ENCODE measurements at regions not wholly inside any gene's neighbourhood (a gene's known extent, or its start where the extent isn't known, plus 50 kb on each side); places are given as distances from the start of the nearest gene placed in this dataset.

DNA sequence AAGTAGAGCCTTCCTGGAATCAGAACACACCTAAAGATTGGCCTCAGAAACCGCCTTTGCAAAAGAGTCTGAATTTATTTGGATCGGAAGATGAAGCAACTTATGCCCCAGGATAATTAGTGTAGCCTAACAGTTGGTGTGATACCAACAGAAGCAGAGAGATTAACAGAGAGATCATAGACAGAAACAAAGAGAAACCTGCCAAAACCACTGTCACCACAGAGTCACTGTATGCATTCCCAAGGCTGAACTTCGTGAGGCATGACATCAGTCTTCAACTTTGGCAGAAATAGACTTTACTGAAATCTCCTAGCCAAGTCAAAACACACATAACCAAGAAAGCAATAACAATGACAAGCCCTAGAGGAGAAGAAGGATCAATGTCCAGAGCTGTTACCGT is 361.8 kb downstream of the ELAVL2 start:
- no peak for DNase-seq

DNA sequence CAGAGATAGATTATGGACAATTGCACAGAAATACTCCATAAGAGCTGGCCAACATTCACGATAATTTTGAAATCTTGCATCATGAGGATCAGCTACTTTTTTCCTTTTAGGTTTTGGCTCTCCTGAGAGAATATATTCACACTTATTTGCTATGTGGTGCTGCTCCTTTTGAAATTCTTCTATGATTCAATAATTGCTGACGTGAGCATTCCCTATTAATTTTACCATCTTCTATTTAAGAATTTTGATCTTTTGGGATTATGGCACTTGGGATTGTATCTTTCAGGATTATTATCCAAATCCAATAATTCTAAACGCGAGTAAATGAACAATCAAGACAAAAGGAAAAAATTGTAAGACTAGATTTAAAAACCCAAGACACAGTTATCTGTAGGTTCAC is 358.8 kb downstream of the ELAVL2 start:
- no peak for DNase-seq

DNA sequence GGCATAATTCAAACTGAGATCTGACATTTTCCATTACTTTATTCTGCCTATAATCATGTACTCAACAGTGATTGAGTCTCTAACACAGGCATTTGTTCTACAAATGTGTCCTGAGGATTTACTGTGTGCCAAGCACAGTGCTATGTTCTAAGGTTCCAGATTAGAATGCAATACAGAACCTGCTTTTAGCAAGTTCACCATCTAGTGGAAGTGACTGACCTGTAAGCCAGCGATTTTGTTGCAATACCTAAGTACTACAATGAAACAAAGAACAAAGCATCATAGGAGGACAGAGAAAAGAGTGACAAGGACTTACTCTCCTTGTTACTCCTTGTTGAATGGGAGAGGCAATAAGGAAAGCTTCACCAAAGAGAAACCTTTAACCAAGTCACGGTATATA is 348.1 kb downstream of the ELAVL2 start:
- DNase-seq = no peak

GRCh38 chr9:23483566-23483965 is 342.5 kb downstream of the ELAVL2 start:
- DNase-seq = no peak

- DNase-seq = peak; percentile 3 to 61 (median 49)
Measured at GRCh38 chr9:23492126-23493002, 333.7 kb downstream of the ELAVL2 start.

- DNase-seq = no peak
Measured at GRCh38 chr9:23493219-23493618, 332.8 kb downstream of the ELAVL2 start.

DNA sequence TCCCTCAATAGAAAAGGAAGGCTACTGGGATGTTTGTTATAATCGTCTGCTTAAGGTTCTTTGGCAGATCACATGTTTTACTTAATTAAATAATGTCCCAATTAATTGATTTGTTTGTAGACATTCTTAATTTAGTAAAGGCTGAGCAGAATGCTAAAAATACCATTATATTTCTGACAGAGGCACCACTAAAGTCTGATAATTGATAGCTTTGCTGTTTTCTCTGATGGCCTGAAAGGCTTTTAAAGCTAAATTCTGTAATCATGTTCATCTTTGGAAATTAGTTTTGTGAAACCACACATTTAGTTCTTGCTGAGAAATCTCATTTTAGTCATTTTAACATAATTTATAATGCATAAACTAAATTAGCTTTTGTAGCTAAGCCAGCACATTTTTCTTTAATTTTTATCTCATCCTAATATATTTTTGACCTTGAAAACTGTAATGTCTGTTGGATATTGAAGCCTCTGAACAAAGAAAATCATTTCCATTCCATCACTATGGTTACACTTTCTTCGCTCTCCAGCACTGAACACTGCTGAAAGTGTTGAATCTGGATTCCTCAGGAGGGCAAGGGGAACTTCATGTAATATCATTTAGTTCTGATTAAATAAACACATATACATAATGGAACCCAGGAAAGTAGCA is 329.4 kb downstream of the ELAVL2 start:
- DNase-seq = no peak

- DNase-seq = no peak
Measured at GRCh38 chr9:23497137-23497504, 328.9 kb downstream of the ELAVL2 start.

GRCh38 chr9:23502004-23502403 is 324.0 kb downstream of the ELAVL2 start:
- DNase-seq = no peak

DNA sequence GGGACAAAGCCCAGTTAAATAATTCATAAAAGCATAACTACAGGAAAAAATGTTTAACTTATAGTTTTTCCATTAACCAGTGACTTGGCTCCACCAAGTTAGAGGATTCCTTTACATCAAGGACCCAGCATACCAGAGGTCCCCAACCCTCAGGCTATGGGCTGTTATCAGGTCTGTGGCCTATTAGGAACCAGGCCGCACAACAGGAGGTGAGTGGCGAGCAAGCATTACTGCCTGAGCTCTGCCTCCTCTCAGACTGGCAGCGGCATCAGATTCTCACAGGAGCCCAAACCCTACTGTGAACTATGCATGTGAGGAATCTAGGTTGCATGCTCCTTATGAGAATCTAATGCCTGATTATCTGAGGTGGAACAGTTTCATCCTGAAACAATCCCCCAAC is 303.1 kb downstream of the ELAVL2 start:
- DNase-seq = no peak

DNA sequence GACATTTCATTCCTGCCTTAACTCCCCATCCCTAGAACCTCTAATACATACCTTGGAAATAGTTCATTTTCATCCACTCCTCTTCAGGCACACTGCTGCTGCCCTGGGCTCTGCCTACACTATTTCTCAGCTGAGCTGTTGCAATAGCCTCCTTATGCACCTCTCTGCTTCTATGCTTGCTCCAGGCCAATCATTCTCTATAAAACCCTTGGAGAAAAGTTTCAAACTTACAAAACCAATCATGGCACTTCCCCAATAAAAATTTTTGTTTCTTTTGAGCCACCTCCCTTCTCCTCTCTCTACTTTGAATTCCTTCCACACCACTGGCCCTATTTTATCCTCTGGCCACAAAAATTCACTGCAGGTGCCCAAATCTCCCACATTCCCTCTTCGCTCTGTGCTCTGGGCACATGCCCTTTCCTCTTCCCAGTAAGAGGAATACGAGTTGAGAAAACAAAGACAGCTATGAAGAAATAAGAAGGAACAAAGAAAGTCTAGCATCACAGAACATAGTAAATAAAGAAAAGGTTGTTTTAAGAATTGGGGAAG is 301.4 kb downstream of the ELAVL2 start:
- no peak for DNase-seq

DNA sequence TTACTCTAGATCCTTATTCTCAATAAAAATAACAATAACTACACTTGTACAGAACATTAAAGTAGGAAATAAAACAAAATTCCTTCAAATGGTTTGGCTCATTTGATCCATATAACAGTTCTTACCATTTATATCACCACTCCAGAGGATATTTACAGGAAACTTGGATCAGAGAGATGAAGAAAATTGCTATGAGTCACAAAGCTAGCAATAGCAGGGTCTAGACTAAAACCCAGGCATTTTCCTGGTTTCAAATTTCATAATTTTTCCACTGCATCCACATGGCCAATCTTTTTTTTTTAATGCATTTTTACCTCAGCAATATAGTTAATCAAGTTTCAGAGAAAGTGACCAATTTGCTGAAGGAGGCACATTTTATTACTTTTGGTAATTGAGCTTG is 299.2 kb downstream of the ELAVL2 start:
- no peak for DNase-seq

- DNase-seq = no peak
Measured at GRCh38 chr9:23532282-23532681, 293.8 kb downstream of the ELAVL2 start.

DNA sequence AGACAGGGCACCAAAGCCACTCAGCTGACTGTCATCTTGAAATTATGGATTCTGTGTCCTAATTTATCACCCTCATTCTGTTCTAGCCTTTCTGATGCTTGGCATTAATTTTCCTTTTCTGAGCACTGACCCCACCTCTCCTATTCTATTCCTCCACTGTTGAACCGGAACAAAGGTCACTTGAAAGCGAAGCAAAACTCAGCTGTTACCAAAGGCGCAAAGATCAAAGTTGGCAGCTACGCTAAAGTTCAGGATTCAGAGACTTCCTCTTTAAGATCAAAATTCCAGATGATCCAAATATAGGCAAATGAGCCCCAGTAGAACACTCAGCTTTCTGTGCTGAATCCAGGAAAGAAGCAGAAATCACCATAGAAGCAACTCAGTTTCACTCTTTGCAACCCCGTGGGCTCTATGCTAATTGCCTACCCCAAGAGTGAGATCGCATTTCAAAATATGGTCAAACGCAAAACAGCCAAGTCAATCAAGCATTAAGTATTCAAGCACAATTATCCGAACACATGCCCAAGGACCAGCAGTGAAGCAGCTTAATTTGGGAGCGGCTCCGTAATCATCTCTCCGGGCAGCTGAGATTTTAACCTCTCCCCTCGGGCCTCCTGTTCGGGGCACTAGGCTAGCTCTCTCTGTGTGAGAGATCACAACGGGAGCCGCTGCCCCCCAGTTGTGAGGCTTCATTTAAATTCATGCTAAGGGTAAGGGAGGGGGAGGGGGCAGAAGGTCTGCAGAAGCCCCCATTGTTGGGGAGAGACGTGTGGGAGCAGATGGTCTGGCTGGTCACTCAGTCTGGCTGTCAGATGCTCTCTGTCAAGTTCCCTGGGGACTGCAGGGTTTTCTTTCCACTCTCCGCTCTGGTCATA is 288.6 kb downstream of the ELAVL2 start:
- DNase-seq = peak in 2 of 3 experiments; percentile 37 to 62

DNA sequence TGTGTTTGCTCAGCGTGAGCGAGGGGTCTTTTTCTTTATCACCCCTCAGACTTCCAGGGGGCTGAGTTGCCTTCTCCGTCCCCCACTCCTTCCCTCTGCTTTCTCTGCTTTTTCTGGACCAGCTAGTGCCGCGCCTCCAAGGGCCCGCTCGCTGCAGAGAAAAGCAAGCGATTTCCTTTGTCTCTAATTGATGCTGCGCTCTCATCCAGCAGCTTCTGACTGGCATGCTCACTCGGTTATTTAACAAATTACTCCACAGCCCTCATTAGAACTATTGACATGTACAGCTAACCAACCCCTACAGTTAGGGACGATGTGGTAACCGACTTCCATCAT is 288.0 kb downstream of the ELAVL2 start:
- peak in 2 of 3 experiments; percentile 37 to 62 for DNase-seq

- DNase-seq = no peak
Measured at GRCh38 chr9:23538461-23539003, 287.5 kb downstream of the ELAVL2 start.

- DNase-seq = no peak
Measured at GRCh38 chr9:23539311-23539710, 286.7 kb downstream of the ELAVL2 start.

GRCh38 chr9:23541976-23542375 is 284.1 kb downstream of the ELAVL2 start:
- DNase-seq = no peak

GRCh38 chr9:23542438-23542837 is 283.6 kb downstream of the ELAVL2 start:
- DNase-seq = no peak

GRCh38 chr9:23542927-23543326 is 283.1 kb downstream of the ELAVL2 start:
- DNase-seq = no peak

GRCh38 chr9:23543419-23543818 is 282.6 kb downstream of the ELAVL2 start:
- DNase-seq = no peak

DNA sequence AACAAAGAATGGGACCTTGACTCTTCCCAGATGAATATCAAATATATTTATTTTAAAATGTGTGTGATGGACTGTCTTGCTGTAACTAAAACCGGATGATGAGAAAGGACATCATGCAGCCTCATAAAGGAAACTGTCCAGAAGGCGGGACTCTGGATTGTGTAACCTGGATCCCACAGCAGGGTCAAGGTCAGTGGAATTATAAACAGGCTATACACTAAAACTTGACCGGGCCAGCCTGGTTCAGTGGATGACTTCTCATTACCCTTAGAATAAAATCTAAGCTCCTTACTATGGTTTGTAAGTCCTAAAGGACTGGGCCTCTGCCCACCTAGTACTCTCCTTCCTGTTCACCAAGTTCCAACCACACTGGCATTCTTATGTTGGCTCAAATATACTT is 280.3 kb downstream of the ELAVL2 start:
- no peak for DNase-seq

DNA sequence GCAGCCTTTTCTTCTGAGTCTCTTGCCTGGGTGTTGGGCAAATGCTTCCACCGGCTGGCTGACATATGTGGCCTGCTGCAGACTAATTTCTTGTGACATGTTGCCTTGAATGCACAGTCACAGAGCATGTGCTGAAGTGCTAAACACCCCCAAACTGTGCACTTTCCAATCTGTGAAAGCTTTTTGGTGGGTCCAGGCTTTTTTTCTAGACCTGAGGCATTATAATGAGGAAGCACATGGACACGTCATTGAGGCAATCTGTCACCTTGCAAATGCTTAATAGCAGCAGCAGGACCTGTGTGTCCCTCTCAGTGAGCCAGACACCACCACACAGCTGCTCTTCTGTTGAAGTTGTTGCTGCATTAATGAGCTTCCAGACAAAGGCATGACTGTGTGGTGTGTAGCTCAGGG is 274.7 kb downstream of the ELAVL2 start:
- DNase-seq = peak in 1 of 3 experiments; percentile 47
